OCI-LY3 (cell line): ENCODE measurements at regions not wholly inside any gene's neighbourhood (a gene's known extent, or its start where the extent isn't known, plus 50 kb on each side); places are given as distances from the start of the nearest gene placed in this dataset.

ENCODE experiments used
- H2AFZ ChIP-seq: fragments of 200-600, 300-600 bp; shearing (Covaris generic); 2 replicates; pipeline ENCODE4 v1.6.0; 2014; ENCODE audit warnings: antibody characterized with exemption, low read depth, low read length
- H3K27ac ChIP-seq: fragments of 200-600, 300-600 bp; sonication (generic); 2 replicates; pipeline ENCODE4 v1.5.1; 2014; ENCODE audit warnings: mild to moderate bottlenecking, low read length, moderate library complexity, mixed read lengths
- H3K27me3 ChIP-seq: fragments of 200-600, 300-600 bp; sonication (generic); 2 replicates; pipeline ENCODE4 v1.6.1; 2014; ENCODE audit warnings: low read depth, low read length, mixed read lengths
- H3K36me3 ChIP-seq: fragments of 200-600, 300-600 bp; sonication (generic); replicated peaks from 2 replicates; pipeline ENCODE3; 2014; ENCODE audit warnings: low read depth, low read length, mixed read lengths
- H3K4me1 ChIP-seq: fragments of 300-600, 200-600 bp; sonication (generic); 2 replicates; pipeline ENCODE4 v1.6.1; 2014; ENCODE audit warnings: low read length, mixed read lengths
- H3K4me2 ChIP-seq: fragments of 200-600, 300-600 bp; sonication (generic); 2 replicates; pipeline ENCODE4 v1.6.1; 2014; ENCODE audit warnings: low read length, mixed read lengths
- H3K4me3 ChIP-seq: fragments of 300-600, 200-600 bp; sonication (generic); 2 replicates; pipeline ENCODE4 v1.5.1; 2014; ENCODE audit warnings: antibody characterized with exemption, mild to moderate bottlenecking, low read length, moderate library complexity
- H3K79me2 ChIP-seq: fragments of 300-600, 200-600 bp; shearing (Covaris generic); 2 replicates; pipeline ENCODE4 v1.6.1; 2014; ENCODE audit warnings: mild to moderate bottlenecking, low read length, mixed read lengths
- H3K9ac ChIP-seq: fragments of 300-600, 200-600 bp; shearing (Covaris generic); 2 replicates; pipeline ENCODE4 v1.6.0; 2014; ENCODE audit warnings: mild to moderate bottlenecking, low read length, moderate library complexity
- H3K9me3 ChIP-seq: fragments of 200-600, 300-600 bp; shearing (Covaris generic); 2 replicates; pipeline ENCODE4 v1.6.1; 2014; ENCODE audit warnings: low read length, mixed read lengths; ENCODE audit not compliant: insufficient read depth
- H4K20me1 ChIP-seq: fragments of 200-600, 300-600 bp; sonication (generic); 2 replicates; pipeline ENCODE4 v1.6.1; 2016; ENCODE audit warnings: low read length, mixed read lengths; ENCODE audit not compliant: insufficient read depth
- CTCF ChIP-seq: fragments of 200-600, 300-600 bp; sonication (generic); IDR thresholded peaks from 2 replicates; pipeline ENCODE4 v1.5.1; 2014; ENCODE audit warnings: antibody characterized with exemption, low read length, low read depth
- EZH2phosphoT487 ChIP-seq: fragments of 200-600 bp; shearing (Covaris generic); IDR thresholded peaks from 2 replicates; pipeline ENCODE4 v1.6.1; 2018; ENCODE audit warnings: antibody characterized with exemption, mixed run types, low read depth

GRCh38 chr5:74510476-74511075, 130.0 kb downstream of the ENC1 start:
- Histone ChIP-seq H3K4me2 (no peak overlapping the region), H3K4me1 (no peaks in the 10 kb centered on the region), H3K27me3 (no peaks in the 10 kb centered on the region), H2AFZ (no peak overlapping the region), H3K9me3 (no peaks in the 10 kb centered on the region), H3K4me3 (no peak overlapping the region), H4K20me1 (no peaks in the 10 kb centered on the region), H3K9ac (no peak overlapping the region), H3K27ac (no peak overlapping the region), H3K79me2 (no peaks in the 10 kb centered on the region), H3K36me3 (no peaks in the 10 kb centered on the region)
- no peak for TF ChIP-seq CTCF
- TF ChIP-seq EZH2phosphoT487: no peak

GRCh38 chr5:74507370-74508005, 133.0 kb downstream of the ENC1 start:
- Histone ChIP-seq H3K79me2 (no peaks in the 10 kb centered on the region), H3K4me1 (no peaks in the 10 kb centered on the region)

GRCh38 chr5:74506119-74506518, 134.4 kb downstream of the ENC1 start:
- no peaks in the 10 kb centered on the region for H3K4me1 ChIP-seq
- TF ChIP-seq CTCF: no peak
- no peak for TF ChIP-seq EZH2phosphoT487

More at GRCh38 chr5:74507370-74508005, 133.0 kb downstream of the ENC1 start:
- Histone ChIP-seq H3K27ac (no peak overlapping the region), H3K36me3 (no peaks in the 10 kb centered on the region), H3K27me3 (no peaks in the 10 kb centered on the region), H3K9me3 (no peaks in the 10 kb centered on the region), H3K4me3 (no peak overlapping the region), H3K9ac (no peak overlapping the region), H2AFZ (no peak overlapping the region), H3K4me2 (no peak overlapping the region), H4K20me1 (no peaks in the 10 kb centered on the region)
- TF ChIP-seq EZH2phosphoT487 (no peak), CTCF (no peak)

GRCh38 chr5:74504463-74504862, 136.1 kb downstream of the ENC1 start:
- H4K20me1 ChIP-seq: no peaks in the 10 kb centered on the region
- no peak overlapping the region for H3K4me2 ChIP-seq
- no peak overlapping the region for H2AFZ ChIP-seq
- no peaks in the 10 kb centered on the region for H3K36me3 ChIP-seq
- no peaks in the 10 kb centered on the region for H3K27me3 ChIP-seq
- TF ChIP-seq CTCF: no peak
- no peak for TF ChIP-seq EZH2phosphoT487
- H3K27ac ChIP-seq: no peak overlapping the region
- no peaks in the 10 kb centered on the region for H3K79me2 ChIP-seq
- H3K9me3 ChIP-seq: no peaks in the 10 kb centered on the region
- no peak overlapping the region for H3K4me3 ChIP-seq
- H3K9ac ChIP-seq: no peak overlapping the region
- no peaks in the 10 kb centered on the region for H3K4me1 ChIP-seq

More at GRCh38 chr5:74506119-74506518, 134.4 kb downstream of the ENC1 start:
- Histone ChIP-seq H3K79me2 (no peaks in the 10 kb centered on the region), H3K27me3 (no peaks in the 10 kb centered on the region), H3K4me2 (no peak overlapping the region), H3K36me3 (no peaks in the 10 kb centered on the region), H3K9ac (no peak overlapping the region), H4K20me1 (no peaks in the 10 kb centered on the region), H3K9me3 (no peaks in the 10 kb centered on the region), H2AFZ (no peak overlapping the region), H3K27ac (no peak overlapping the region), H3K4me3 (no peak overlapping the region)
